NCI-H82 (cell line): ENCODE measurements at regions not wholly inside any gene's neighbourhood (a gene's known extent, or its start where the extent isn't known, plus 50 kb on each side); places are given as distances from the start of the nearest gene placed in this dataset.

Experiments used
- DNase-seq: peaks from one replicate; lab custom pipeline; 2025; lab: John Stamatoyannopoulos, UW

- no peak for DNase-seq
These were observed 113.7 kb upstream of the DHX40 start for GRCh38 chr17:59451706-59452105.

- DNase-seq, result no peak
These were observed 110.7 kb upstream of the DHX40 start for GRCh38 chr17:59454633-59455105.

GRCh38 chr17:59456428-59456827 lies 109.0 kb upstream of the DHX40 start:
- no peak for DNase-seq

- DNase-seq, result no peak
These were observed 108.3 kb upstream of the DHX40 start for GRCh38 chr17:59456923-59457615.

- DNase-seq, result no peak
These were observed 103.0 kb upstream of the DHX40 start for GRCh38 chr17:59462385-59462784.

GRCh38 chr17:59464246-59464645 lies 101.2 kb upstream of the DHX40 start:
- DNase-seq, result no peak

- peak; percentile 13 for DNase-seq
These were observed 99.5 kb upstream of the DHX40 start for GRCh38 chr17:59465949-59466307.

- DNase-seq, result no peak
These were observed 98.2 kb upstream of the DHX40 start for GRCh38 chr17:59466946-59467801.

- DNase-seq, result no peak
These were observed 95.5 kb upstream of the DHX40 start for GRCh38 chr17:59469786-59470485.

- DNase-seq, result no peak
These were observed 94.6 kb upstream of the DHX40 start for GRCh38 chr17:59470624-59471297.

GRCh38 chr17:59476413-59476812 lies 89.0 kb upstream of the DHX40 start:
- no peak for DNase-seq

GRCh38 chr17:59479141-59479540 lies 86.3 kb upstream of the DHX40 start:
- DNase-seq, result no peak

- no peak for DNase-seq
These were observed 81.5 kb upstream of the DHX40 start for GRCh38 chr17:59483860-59484259.

GRCh38 chr17:59485015-59485414 lies 80.4 kb upstream of the DHX40 start:
- no peak for DNase-seq

- no peak for DNase-seq
These were observed 79.5 kb upstream of the DHX40 start for GRCh38 chr17:59485946-59486345.

GRCh38 chr17:59487161-59487873 lies 78.1 kb upstream of the DHX40 start:
- peak; percentile 81 for DNase-seq

GRCh38 chr17:59488805-59489204 lies 76.6 kb upstream of the DHX40 start:
- DNase-seq, result peak; percentile 31

GRCh38 chr17:59490216-59490615 lies 75.2 kb upstream of the DHX40 start:
- DNase-seq, result no peak

- no peak for DNase-seq
These were observed 73.9 kb upstream of the DHX40 start for GRCh38 chr17:59491353-59492090.

GRCh38 chr17:59492091-59492451 lies 73.3 kb upstream of the DHX40 start:
- DNase-seq, result no peak

- DNase-seq, result no peak
These were observed 71.5 kb upstream of the DHX40 start for GRCh38 chr17:59493867-59494266.
